NCI-H1436 treated with DMSO at 0.1 percent for 48 hours (cell line): ENCODE measurements at regions not wholly inside any gene's neighbourhood (a gene's known extent, or its start where the extent isn't known, plus 50 kb on each side); places are given as distances from the start of the nearest gene placed in this dataset.

ENCODE experiments used
- DNase-seq: peaks from one replicate; lab custom pipeline; 2025; lab: John Stamatoyannopoulos, UW

- DNase-seq, result no peak
Observed at GRCh38 chr18:8944871-8945245, 157.6 kb upstream of the NDUFV2 start.

DNA sequence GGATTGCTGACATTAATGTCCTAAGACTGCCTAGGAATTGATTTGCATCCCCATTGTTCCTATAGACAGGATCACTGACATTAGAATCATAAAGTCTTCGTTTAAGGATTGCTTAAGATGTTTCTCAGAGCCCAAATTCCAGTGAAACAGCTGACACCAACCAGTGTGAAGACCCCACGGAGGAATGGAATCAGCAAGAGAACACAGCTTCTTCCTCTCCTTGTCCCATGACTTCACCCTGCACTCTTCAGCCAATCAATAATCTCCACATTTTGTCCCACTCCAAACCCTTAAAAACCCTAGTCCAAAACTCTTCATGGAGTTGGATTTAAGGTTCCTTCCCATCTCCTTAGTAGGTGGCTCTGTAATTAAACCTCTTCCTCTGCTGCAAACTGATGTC is 157.0 kb upstream of the NDUFV2 start:
- DNase-seq, result no peak

DNA sequence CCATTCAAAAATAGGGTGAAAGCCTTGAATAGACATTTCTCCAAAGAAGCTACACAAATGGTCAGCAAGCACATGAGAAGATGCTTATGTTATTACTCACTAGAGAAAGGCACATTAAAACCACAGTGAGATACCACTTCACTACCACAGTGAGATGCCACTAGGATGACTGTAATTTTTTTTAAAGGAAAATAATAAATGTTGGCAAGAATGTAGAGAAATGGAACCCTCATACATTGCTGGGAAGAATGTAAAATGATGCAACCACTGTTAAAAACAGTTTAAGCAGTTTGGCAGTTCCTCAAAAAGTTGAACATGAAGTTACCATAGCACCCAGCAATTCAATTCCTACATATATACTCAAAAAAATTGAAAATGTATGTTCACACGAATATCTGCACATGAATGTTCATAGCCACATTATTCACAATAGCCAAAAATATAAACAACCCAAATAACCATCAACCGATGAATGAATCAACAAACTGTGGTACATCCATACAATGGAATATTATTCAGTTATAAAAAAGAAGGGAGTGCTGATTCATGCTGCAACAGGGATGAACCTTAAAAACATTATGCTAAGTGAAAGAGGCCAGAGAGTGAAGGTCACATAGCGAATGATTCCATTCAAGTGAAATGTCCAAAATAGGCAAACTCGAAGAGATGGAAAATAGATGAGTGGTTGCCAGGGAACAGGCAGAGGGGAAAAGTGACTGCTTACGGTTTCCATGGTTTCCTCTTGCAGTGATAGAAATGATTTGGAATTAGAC is 156.2 kb upstream of the NDUFV2 start:
- DNase-seq, result no peak

GRCh38 chr18:8947566-8947965 is 154.9 kb upstream of the NDUFV2 start:
- no peak for DNase-seq

GRCh38 chr18:8948011-8948410 is 154.5 kb upstream of the NDUFV2 start:
- DNase-seq, result no peak

DNA sequence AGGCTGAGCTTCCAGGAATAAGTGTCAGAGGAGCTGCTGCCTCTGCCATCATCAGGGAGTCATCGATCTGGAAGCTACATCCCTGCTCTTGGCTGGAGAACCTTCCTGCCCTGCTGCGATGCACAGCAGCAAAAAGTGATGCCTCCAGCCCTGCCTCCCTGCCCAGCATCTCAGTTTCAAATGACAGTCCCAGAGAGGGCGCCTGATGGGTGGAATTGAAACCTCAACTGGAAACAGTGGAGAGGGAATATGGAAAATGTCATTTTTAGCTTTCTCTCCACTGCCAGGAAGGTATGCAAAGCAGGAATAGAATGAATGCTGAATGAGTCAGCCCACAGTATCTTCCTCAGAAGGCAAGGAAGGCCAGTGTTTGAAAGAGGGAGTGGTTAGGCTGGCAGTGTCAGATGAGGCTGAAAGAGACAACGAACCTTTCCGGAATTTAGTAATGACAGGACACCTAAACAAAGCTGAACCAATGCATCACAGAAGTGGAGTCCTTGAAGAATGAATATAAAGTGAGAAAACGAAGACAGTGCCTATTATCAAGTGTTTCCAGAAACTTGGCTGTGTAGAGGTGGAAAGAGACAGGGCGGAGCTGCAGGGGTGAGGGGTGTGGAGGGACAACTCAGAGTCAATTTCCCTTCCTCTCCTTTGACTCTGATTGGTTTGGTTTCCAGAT is 153.9 kb upstream of the NDUFV2 start:
- no peak for DNase-seq

GRCh38 chr18:8949206-8949605 is 153.3 kb upstream of the NDUFV2 start:
- DNase-seq, result no peak

- no peak for DNase-seq
Observed at GRCh38 chr18:8951491-8951890, 151.0 kb upstream of the NDUFV2 start.

DNA sequence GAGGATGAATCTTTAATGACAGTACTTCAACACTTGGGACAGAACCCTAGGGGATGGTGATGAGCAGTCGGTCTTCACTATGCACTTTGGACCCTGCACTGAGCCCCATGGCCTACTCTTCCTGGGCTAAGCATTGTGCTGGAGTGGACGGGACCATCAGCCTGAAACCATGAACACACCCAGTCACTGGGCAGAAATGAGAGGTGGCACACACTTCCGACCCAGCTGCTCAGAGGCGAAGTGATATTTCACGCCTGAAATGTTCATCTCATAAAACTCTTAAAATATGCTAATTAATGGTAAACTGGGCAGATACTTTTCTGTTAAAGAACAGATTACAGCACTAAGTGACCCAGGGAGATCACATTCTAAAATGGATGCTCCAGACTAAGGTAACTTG is 150.3 kb upstream of the NDUFV2 start:
- no peak for DNase-seq

GRCh38 chr18:8952769-8953760 is 149.4 kb upstream of the NDUFV2 start:
- no peak for DNase-seq

- DNase-seq, result no peak
Observed at GRCh38 chr18:8957731-8958130, 144.8 kb upstream of the NDUFV2 start.

DNA sequence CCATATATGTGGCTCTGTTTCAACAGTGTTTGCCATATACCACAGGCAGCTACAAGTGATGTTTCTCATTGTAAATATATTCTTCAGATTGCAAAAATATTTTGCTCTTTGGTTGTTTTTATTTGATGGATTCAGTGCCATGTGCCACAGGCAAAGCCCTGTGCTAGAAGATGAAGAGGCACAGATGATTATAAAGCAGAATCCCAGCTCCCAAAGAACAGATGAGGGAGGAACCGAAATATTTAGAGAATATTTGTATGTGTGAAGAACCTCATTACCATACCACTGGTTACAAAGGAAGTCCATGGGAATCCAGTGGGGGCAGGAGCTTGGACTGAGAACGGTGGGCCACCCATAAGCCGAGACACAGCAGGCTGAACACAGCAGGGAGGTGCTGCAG is 143.8 kb upstream of the NDUFV2 start:
- no peak for DNase-seq

DNA sequence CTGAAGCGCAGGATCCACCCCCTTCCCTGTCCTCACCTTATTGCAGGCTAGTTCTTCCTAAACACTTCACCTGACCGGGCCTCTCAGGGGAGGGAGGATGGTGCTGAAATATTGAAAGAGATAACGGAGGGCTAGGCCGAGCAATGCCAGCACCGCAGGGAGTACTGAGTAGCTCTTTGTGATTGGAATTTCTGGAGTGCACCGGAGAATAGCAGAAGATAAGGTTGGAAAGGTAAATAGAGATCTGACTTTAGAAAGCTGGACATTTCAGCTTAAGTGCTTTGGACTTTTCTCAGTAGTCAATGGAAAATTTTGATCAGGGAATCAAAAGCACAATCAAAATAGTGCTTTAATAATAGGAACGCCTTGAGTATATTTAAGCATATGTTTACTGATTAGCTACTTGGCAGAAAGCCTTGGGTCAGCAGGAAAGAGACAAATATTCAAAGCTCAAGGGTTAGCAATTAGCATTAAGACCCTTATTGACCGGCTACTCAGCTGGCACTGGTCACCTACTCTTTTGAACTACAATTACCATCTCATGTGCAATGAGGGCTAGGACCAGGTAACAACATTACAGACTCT is 142.9 kb upstream of the NDUFV2 start:
- no peak for DNase-seq

- no peak for DNase-seq
Observed at GRCh38 chr18:8960740-8961657, 141.5 kb upstream of the NDUFV2 start.

DNA sequence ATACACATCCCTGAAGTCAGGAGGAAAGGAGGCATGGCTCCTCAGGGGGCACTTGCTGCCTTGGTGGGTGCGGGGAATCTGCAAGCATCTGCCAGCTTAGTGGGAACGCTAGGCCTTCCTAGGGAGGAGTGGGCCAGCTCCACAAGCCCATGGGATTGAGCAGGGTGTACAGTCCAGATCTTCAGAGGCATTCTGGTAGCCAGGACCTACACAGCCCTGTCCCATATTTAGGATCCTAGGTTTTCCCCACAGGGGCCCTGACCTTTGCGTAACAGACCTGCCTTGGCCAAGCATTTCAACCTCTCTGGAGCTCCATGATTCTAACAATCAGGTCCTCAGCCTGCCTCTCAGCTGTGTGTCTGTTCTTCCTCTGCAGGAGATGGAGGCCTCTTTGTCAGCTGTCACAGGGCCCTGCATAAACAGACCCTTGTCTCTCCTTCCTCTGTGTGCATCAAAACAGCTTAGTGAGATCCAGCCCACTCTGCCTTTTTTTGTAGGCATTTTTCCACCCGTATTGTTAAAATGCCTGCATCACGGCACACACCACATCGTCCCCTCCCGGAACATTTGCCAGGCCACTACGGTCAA is 140.2 kb upstream of the NDUFV2 start:
- DNase-seq, result no peak

- no peak for DNase-seq
Observed at GRCh38 chr18:8962855-8963635, 139.5 kb upstream of the NDUFV2 start.

DNA sequence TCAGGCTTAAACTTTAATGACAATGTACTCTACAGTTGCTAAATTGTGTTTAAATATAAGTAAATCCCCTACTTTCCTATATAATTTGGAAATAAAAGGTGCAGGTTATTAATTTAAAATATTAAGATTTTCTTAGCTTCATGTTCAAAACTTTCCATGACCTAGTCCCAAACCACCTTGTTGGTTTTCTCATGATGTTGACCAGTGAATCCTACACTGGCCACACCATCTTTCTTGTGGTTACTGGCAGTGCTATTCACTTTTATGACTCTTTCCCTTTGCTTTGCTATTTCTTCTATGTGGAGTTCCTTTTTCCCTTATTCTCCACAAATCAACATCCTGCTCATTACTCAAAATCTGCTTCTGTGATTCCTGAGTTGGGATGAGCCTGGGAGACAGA is 138.6 kb upstream of the NDUFV2 start:
- DNase-seq, result no peak

DNA sequence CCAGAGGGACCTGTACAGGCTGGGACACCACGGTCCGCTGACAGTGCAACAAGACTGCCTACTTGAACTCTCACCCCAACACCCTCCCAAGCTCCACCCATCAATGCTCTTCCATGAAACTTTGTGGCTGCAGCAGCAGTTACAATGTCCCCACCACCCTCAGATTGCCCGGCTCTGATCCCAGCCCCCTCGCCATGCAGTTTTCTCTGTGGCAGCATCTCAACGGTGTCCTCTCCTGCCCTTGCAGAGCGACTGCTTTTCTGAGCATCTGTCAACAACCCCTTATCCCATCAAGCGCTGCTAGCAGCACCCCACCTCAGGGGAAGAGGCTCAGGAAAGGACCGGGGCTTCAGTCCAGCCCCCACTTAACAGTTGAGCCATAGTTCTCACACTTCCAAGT is 137.1 kb upstream of the NDUFV2 start:
- no peak for DNase-seq

DNA sequence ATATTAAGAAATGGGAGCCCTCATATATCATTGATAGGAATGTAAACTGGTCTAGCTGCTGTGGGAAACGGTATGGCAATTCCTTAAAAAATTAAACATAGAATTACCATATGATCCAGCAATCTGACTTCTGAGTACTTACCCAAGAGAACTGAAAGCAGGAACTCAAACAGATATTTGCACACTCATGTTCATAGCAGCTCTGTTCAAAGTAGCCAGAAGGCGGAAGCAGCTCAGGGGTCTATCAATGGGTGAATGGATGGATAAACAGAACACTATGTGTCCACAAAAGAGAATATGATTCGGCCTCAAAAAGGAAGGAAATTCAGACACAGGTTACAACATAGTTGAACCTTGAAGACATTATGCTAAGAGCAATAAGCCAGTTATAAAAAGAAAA is 135.7 kb upstream of the NDUFV2 start:
- DNase-seq, result no peak

DNA sequence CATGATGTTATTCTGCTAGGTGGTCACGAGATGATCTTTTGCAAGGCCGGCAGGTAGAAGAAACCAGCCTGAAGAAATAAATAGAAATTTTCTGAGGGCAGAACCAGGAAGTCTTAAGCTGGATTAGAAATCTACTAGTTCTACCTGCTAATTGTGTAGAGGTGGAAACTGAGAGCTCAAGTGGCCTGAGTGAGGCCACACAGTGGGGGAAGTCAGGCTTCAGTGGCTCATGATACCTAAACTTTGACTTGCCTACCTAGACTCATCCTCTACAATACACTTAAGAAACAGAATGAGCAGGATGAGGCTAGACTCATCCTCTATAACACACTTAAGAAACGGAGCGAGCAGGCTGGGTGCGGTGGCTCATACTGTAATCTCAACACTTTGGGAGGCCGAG is 134.9 kb upstream of the NDUFV2 start:
- DNase-seq, result no peak
